ENCODE measurements at regions not wholly inside any gene's neighbourhood (a gene's known extent, or its start where the extent isn't known, plus 50 kb on each side); places are given as distances from the start of the nearest gene placed in this dataset.

DNA sequence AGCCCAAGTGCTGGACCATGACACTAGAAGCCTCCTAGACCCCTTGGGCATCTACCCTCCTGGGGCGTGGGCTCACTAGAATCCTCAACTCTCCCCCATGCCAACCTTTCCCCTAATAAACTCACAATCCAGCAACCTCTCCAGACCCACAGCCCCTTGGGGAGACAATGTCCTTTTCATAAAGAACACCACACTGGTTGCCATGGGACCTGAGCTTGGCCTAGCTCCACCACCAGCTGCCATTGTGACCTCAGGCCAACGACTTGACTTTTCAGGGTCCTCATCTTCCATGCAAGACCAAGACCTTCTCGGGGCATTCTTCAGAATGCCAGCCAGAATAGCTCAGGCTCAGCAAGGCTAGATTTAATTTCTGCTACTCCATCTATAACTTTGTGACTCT lies 128.1 kb upstream of the NPAS2 start:
- Histone ChIP-seq H3K79me2 (ENCODE audit: low read length) (no peaks in the 10 kb centered on the region), H4K20me1 (ENCODE audit: insufficient read depth, low read length) (no peaks in the 10 kb centered on the region), H3K27ac (ENCODE audit: low read length) (no peak overlapping the region), H3K4me3 (ENCODE audit: low read length) (no peak overlapping the region), H3K9ac (ENCODE audit: low read length) (no peak overlapping the region), H3K4me2 (ENCODE audit: low read depth, low read length) (no peak overlapping the region), H2AFZ (ENCODE audit: low read length) (no peak overlapping the region), H3K9me2 (replicated peaks; ENCODE audit: insufficient read depth, low read length) (no peaks in the 10 kb centered on the region), H3K9me3 (replicated peaks; ENCODE audit: insufficient read depth, low read length) (no peaks in the 10 kb centered on the region), H3K27me3 (replicated peaks; ENCODE audit: insufficient read depth, low read length) (no peaks in the 10 kb centered on the region), H3F3A (ENCODE audit: insufficient read depth, low read length) (no peaks in the 10 kb centered on the region), H3K4me1 (ENCODE audit: low read length) (no peaks in the 10 kb centered on the region), H3K36me3 (replicated peaks; ENCODE audit: insufficient read depth, low read length) (no peaks in the 10 kb centered on the region)
- DNase-seq: no peak
- TF ChIP-seq EZH2 (optimal IDR thresholded peaks at IDR 0.05; ENCODE audit: low read depth, low read length) (no peak), CTCF (IDR thresholded peaks at IDR 0.05; ENCODE audit: low read length) (no peak), EZH2phosphoT487 (IDR thresholded peaks at IDR 0.05; ENCODE audit: low read length) (no peak)

DNA sequence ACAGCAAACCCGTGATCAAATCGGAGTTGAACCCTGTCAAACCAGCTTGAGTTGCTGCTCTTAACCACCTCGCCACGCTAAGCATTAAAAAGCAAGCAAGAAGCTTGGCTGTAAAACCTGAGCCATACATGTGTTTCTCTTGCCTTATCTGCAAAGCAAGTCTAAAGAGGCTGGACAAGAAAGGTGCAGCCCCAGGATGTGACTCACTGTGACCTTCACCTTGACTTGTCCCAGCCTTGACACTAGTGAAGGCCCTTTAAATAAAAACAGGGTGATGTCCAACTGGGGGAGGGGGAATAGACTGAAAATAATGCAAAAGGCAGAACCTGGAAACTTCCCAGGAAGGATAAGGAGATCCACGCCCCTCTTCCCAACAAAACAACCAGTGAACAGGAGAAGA lies 127.6 kb upstream of the NPAS2 start:
- DNase-seq: no peak
- Histone ChIP-seq H3K27ac (ENCODE audit: low read length) (no peak overlapping the region), H3K9ac (ENCODE audit: low read length) (no peak overlapping the region), H3F3A (ENCODE audit: insufficient read depth, low read length) (no peaks in the 10 kb centered on the region), H3K79me2 (ENCODE audit: low read length) (no peaks in the 10 kb centered on the region), H3K4me1 (ENCODE audit: low read length) (no peaks in the 10 kb centered on the region), H3K9me2 (replicated peaks; ENCODE audit: insufficient read depth, low read length) (no peaks in the 10 kb centered on the region), H2AFZ (ENCODE audit: low read length) (no peak overlapping the region), H3K4me2 (ENCODE audit: low read depth, low read length) (no peak overlapping the region), H3K27me3 (replicated peaks; ENCODE audit: insufficient read depth, low read length) (no peaks in the 10 kb centered on the region), H3K9me3 (replicated peaks; ENCODE audit: insufficient read depth, low read length) (no peaks in the 10 kb centered on the region), H3K4me3 (ENCODE audit: low read length) (no peak overlapping the region), H3K36me3 (replicated peaks; ENCODE audit: insufficient read depth, low read length) (no peaks in the 10 kb centered on the region), H4K20me1 (ENCODE audit: insufficient read depth, low read length) (no peaks in the 10 kb centered on the region)
- TF ChIP-seq CTCF (IDR thresholded peaks at IDR 0.05; ENCODE audit: low read length) (no peak), EZH2phosphoT487 (IDR thresholded peaks at IDR 0.05; ENCODE audit: low read length) (no peak), EZH2 (optimal IDR thresholded peaks at IDR 0.05; ENCODE audit: low read depth, low read length) (no peak)

- Histone ChIP-seq H3K9me2 (replicated peaks; ENCODE audit: insufficient read depth, low read length) (no peaks in the 10 kb centered on the region), H3F3A (ENCODE audit: insufficient read depth, low read length) (no peaks in the 10 kb centered on the region), H3K36me3 (replicated peaks; ENCODE audit: insufficient read depth, low read length) (no peaks in the 10 kb centered on the region), H3K79me2 (ENCODE audit: low read length) (no peaks in the 10 kb centered on the region), H3K4me1 (ENCODE audit: low read length) (no peaks in the 10 kb centered on the region), H3K9ac (ENCODE audit: low read length) (no peak overlapping the region), H3K27me3 (replicated peaks; ENCODE audit: insufficient read depth, low read length) (no peaks in the 10 kb centered on the region), H3K4me2 (ENCODE audit: low read depth, low read length) (no peak overlapping the region), H2AFZ (ENCODE audit: low read length) (no peak overlapping the region), H3K9me3 (replicated peaks; ENCODE audit: insufficient read depth, low read length) (no peaks in the 10 kb centered on the region), H3K4me3 (ENCODE audit: low read length) (no peak overlapping the region), H4K20me1 (ENCODE audit: insufficient read depth, low read length) (no peaks in the 10 kb centered on the region), H3K27ac (ENCODE audit: low read length) (no peak overlapping the region)
- DNase-seq: no peak
- TF ChIP-seq CTCF (IDR thresholded peaks at IDR 0.05; ENCODE audit: low read length): no peak
- TF ChIP-seq EZH2 (optimal IDR thresholded peaks at IDR 0.05; ENCODE audit: low read depth, low read length): no peak
- no peak for TF ChIP-seq EZH2phosphoT487 (IDR thresholded peaks at IDR 0.05; ENCODE audit: low read length)
Measured at GRCh38 chr2:100692906-100693305, 127.0 kb upstream of the NPAS2 start.

Data from MM.1S (cell line).